ENCODE measurements at regions not wholly inside any gene's neighbourhood (a gene's known extent, or its start where the extent isn't known, plus 50 kb on each side); places are given as distances from the start of the nearest gene placed in this dataset.

- DNase-seq (ENCODE audit: insufficient read length) (no peak), FAIRE-seq (no peak)
- TF ChIP-seq POLR2AphosphoS5 (IDR thresholded peaks at IDR 0.05; ENCODE audit: low read depth, low read length), result no peak
- TF ChIP-seq POLR2A (IDR thresholded peaks at IDR 0.05; ENCODE audit: low read depth, low read length), result no peak
- TF ChIP-seq TAF1 (IDR thresholded peaks at IDR 0.05; ENCODE audit: borderline replicate concordance, low read depth, low read length), result no peak
Measured at GRCh38 chr18:78144669-78145068, 834.9 kb upstream of the SALL3 start.

GRCh38 chr18:78145096-78145495, 834.5 kb upstream of the SALL3 start:
- TF ChIP-seq TAF1 (IDR thresholded peaks at IDR 0.05; ENCODE audit: borderline replicate concordance, low read depth, low read length), result no peak
- TF ChIP-seq POLR2A (IDR thresholded peaks at IDR 0.05; ENCODE audit: low read depth, low read length), result no peak
- no peak for TF ChIP-seq POLR2AphosphoS5 (IDR thresholded peaks at IDR 0.05; ENCODE audit: low read depth, low read length)
- DNase-seq (ENCODE audit: insufficient read length), result no peak
- FAIRE-seq, result no peak

GRCh38 chr18:78146136-78147085, 833.2 kb upstream of the SALL3 start:
- DNase-seq (ENCODE audit: insufficient read length), result no peak
- TF ChIP-seq TAF1 (IDR thresholded peaks at IDR 0.05; ENCODE audit: borderline replicate concordance, low read depth, low read length) (no peak), POLR2AphosphoS5 (IDR thresholded peaks at IDR 0.05; ENCODE audit: low read depth, low read length) (no peak)
- FAIRE-seq, result no peak

DNA sequence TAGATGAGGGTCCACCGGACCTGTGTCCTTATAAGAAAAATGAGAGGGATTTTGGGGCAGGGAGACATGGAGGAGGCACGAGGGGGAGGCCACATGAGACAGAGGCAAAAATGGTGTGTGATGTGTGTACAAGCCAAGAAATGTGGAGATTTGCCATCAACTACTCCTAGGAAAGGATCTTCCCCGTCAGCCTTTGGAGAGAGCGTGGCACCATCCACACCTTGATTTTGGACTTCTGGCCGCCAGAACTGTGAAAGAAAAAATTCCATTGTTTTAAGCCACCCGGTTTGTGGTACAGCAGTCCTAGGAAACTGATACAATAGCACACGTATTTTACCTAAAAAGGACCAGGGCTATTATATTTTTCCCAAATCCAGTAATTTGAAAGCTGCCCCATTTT, 829.0 kb upstream of the SALL3 start:
- no peak for FAIRE-seq
- TF ChIP-seq POLR2AphosphoS5 (IDR thresholded peaks at IDR 0.05; ENCODE audit: low read depth, low read length), result no peak
- TF ChIP-seq TAF1 (IDR thresholded peaks at IDR 0.05; ENCODE audit: borderline replicate concordance, low read depth, low read length), result no peak
- no peak for TF ChIP-seq POLR2A (IDR thresholded peaks at IDR 0.05; ENCODE audit: low read depth, low read length)
- no peak for DNase-seq (ENCODE audit: insufficient read length)

- TF ChIP-seq POLR2A (IDR thresholded peaks at IDR 0.05; ENCODE audit: low read depth, low read length), result no peak
- TF ChIP-seq TAF1 (IDR thresholded peaks at IDR 0.05; ENCODE audit: borderline replicate concordance, low read depth, low read length), result no peak
- no peak for TF ChIP-seq POLR2AphosphoS5 (IDR thresholded peaks at IDR 0.05; ENCODE audit: low read depth, low read length)
- no peak for DNase-seq (ENCODE audit: insufficient read length)
- no peak for FAIRE-seq
Measured at GRCh38 chr18:78151234-78151633, 828.4 kb upstream of the SALL3 start.

DNA sequence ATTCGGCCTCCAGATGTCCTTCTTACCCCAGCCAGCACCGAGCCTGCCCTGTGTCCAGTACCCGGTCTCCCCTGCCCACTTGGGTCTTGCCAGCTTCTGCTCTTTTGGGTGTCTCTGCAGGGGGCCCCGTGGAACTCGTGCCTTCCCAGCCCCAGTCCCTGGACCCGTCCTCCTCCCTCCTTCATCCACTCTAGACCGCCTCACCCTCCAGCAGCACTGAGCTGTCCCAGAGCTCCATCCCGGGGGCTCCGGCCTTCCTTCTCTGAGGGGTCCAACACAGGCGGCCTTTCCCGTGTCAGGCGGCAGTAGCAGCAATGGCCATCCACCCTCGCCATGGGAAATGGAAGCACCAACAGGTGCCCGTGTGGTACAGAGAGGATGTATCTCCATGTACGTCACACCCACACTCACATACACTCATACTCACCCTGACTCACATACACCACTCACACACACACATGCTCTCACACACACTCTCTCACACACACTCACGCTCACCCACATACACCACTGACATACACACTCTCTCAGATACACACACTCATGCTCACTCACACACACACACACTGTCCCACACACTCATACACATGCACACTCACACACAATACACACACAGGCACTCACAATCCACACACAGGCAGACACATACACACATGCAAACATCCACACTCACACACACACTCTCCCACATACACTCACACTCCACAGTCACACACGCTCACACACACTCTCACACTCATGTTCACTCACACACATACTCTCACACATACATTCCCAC, 827.5 kb upstream of the SALL3 start:
- TF ChIP-seq POLR2AphosphoS5 (IDR thresholded peaks at IDR 0.05; ENCODE audit: low read depth, low read length) (no peak), POLR2A (IDR thresholded peaks at IDR 0.05; ENCODE audit: low read depth, low read length) (no peak), TAF1 (IDR thresholded peaks at IDR 0.05; ENCODE audit: borderline replicate concordance, low read depth, low read length) (no peak)
- no peak for FAIRE-seq
- DNase-seq (ENCODE audit: insufficient read length), result no peak

DNA sequence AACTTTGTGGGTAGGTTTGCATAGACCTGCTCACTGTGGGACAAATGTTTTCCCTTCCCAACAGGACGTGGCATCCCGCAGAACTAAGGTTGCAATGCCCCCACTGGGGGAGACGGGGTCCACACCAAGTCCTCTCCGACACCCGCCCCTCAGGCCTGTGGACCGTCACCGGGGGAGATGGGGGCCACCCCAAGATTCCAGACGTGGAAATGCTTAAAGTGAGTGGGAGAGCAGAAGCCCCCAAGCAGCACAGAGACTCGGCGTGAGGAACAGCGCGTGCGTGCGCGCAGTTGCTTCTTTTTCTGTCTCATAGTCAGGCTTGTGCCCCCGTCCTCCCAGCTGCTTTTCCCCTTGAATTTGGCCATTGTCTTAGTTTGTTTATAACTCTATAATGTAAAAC, 826.3 kb upstream of the SALL3 start:
- TF ChIP-seq POLR2AphosphoS5 (IDR thresholded peaks at IDR 0.05; ENCODE audit: low read depth, low read length) (no peak), POLR2A (IDR thresholded peaks at IDR 0.05; ENCODE audit: low read depth, low read length) (no peak), TAF1 (IDR thresholded peaks at IDR 0.05; ENCODE audit: borderline replicate concordance, low read depth, low read length) (no peak)
- DNase-seq (ENCODE audit: insufficient read length) (no peak), FAIRE-seq (no peak)

DNA sequence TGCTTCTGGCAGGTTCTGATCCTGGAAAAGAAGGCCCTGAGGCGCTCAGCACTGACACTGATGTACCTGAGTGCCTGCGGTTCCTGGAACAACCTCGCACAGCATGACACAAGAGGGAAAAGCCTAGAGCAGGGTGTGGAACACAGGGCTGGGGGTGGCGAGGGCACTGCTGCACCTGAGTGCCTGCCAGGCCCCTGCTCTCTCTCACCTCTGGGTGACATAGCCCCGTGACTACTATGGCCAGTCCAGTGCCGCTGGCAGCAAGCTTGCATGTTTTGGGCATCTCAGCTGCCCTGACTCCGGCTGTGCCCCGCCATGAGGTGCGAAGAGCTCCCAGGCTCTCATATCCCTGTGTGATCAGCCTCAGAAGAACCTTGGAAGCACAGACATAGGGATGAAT, 825.2 kb upstream of the SALL3 start:
- FAIRE-seq, result no peak

GRCh38 chr18:78154853-78155252, 824.8 kb upstream of the SALL3 start:
- no peak for TF ChIP-seq POLR2AphosphoS5 (IDR thresholded peaks at IDR 0.05; ENCODE audit: low read depth, low read length)
- no peak for TF ChIP-seq POLR2A (IDR thresholded peaks at IDR 0.05; ENCODE audit: low read depth, low read length)
- TF ChIP-seq TAF1 (IDR thresholded peaks at IDR 0.05; ENCODE audit: borderline replicate concordance, low read depth, low read length), result no peak
- FAIRE-seq (no peak), DNase-seq (ENCODE audit: insufficient read length) (no peak)

More for the DNA sequence above, 825.2 kb upstream of the SALL3 start:
- no peak for TF ChIP-seq TAF1 (IDR thresholded peaks at IDR 0.05; ENCODE audit: borderline replicate concordance, low read depth, low read length)
- TF ChIP-seq POLR2AphosphoS5 (IDR thresholded peaks at IDR 0.05; ENCODE audit: low read depth, low read length), result no peak
- TF ChIP-seq POLR2A (IDR thresholded peaks at IDR 0.05; ENCODE audit: low read depth, low read length), result no peak
- DNase-seq (ENCODE audit: insufficient read length), result no peak

DNA sequence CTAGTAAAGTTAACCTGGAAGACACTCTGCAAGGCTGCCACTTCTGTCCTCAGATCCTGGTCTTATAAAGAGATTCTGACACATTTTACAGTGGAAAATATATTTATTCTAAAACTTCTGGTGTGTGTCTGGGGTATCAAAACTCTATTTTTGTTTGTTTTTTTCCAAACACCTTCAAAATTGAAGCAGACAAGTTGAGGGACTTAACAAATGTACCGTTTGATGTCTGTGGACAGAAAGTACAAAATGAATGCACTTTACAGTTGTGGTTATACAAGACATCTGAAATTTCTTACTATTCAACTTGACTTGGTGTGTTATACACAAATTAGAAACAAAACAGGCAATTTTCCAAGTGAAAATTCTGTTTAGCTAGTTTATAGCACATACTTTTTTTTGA, 823.2 kb upstream of the SALL3 start:
- DNase-seq (ENCODE audit: insufficient read length) (no peak), FAIRE-seq (no peak)
- no peak for TF ChIP-seq POLR2A (IDR thresholded peaks at IDR 0.05; ENCODE audit: low read depth, low read length)
- TF ChIP-seq POLR2AphosphoS5 (IDR thresholded peaks at IDR 0.05; ENCODE audit: low read depth, low read length), result no peak

DNA sequence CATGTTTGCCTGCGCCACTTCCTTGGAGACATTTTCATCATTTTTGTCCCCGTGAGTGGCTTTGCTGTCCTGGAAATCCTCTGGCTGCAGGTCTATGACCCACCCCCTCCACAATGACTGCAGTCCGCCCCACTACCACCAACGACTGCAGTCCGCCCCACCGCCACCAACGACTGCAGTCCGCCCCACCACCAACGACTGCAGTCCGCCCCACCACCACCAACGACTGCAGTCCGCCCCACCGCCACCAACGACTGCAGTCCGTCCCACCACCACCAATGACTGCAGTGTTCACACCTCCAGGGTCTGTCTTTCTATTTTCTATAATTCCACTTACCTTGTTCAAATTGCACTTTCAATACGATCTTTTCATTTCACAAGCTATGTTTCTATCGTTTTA, 820.7 kb upstream of the SALL3 start:
- DNase-seq (ENCODE audit: insufficient read length), result no peak
- TF ChIP-seq TAF1 (IDR thresholded peaks at IDR 0.05; ENCODE audit: borderline replicate concordance, low read depth, low read length) (no peak), POLR2A (IDR thresholded peaks at IDR 0.05; ENCODE audit: low read depth, low read length) (no peak), POLR2AphosphoS5 (IDR thresholded peaks at IDR 0.05; ENCODE audit: low read depth, low read length) (no peak)
- FAIRE-seq, result no peak

GRCh38 chr18:78159397-78159796, 820.2 kb upstream of the SALL3 start:
- DNase-seq (ENCODE audit: insufficient read length) (no peak), FAIRE-seq (no peak)
- no peak for TF ChIP-seq TAF1 (IDR thresholded peaks at IDR 0.05; ENCODE audit: borderline replicate concordance, low read depth, low read length)
- TF ChIP-seq POLR2A (IDR thresholded peaks at IDR 0.05; ENCODE audit: low read depth, low read length), result no peak
- no peak for TF ChIP-seq POLR2AphosphoS5 (IDR thresholded peaks at IDR 0.05; ENCODE audit: low read depth, low read length)

Data from GM12892 (cell line).